ENCODE measurements at regions not wholly inside any gene's neighbourhood (a gene's known extent, or its start where the extent isn't known, plus 50 kb on each side); places are given as distances from the start of the nearest gene placed in this dataset.
"Not testable (repeated sequence)": the region's sequence is repeated elsewhere in the genome, so short reads cannot be mapped to it uniquely, and the experiment has no call there.

GRCh38 chr12:97075161-97075933 lies 168.3 kb downstream of the NEDD1 start:
- TF ChIP-seq FOXP2 (optimal IDR thresholded peaks at IDR 0.05; ENCODE audit: control extremely low read depth, extremely low read length, insufficient read depth) (no peak), POLR2AphosphoS5 (IDR thresholded peaks at IDR 0.05; ENCODE audit: borderline replicate concordance, low read depth, low read length) (no peak), EZH2 (IDR thresholded peaks at IDR 0.05) (no peak)
- DNase-seq (ENCODE audit: low read depth, low spot score), result no peak
- H3K4me3 ChIP-seq, result no peak overlapping the region

GRCh38 chr12:97075934-97076630 lies 169.0 kb downstream of the NEDD1 start:
- H3K9me3 ChIP-seq (ENCODE audit: low read depth, low read length), result no peaks in the 10 kb centered on the region
- no peak overlapping the region for H3K9ac ChIP-seq (ENCODE audit: insufficient read length)
- DNase-seq (ENCODE audit: low read depth, low spot score), result no peak
- no peak overlapping the region for H3K27ac ChIP-seq
- H3K36me3 ChIP-seq (ENCODE audit: insufficient read depth, low read length), result no peaks in the 10 kb centered on the region
- no peak overlapping the region for H3K4me3 ChIP-seq
- no peak for TF ChIP-seq FOXP2 (optimal IDR thresholded peaks at IDR 0.05; ENCODE audit: control extremely low read depth, extremely low read length, insufficient read depth)
- no peak for TF ChIP-seq POLR2AphosphoS5 (IDR thresholded peaks at IDR 0.05; ENCODE audit: borderline replicate concordance, low read depth, low read length)
- TF ChIP-seq EZH2 (IDR thresholded peaks at IDR 0.05), result no peak

More at GRCh38 chr12:97075161-97075933, 168.3 kb downstream of the NEDD1 start:
- H3K27ac ChIP-seq, result no peak overlapping the region
- no peaks in the 10 kb centered on the region for H3K9me3 ChIP-seq (ENCODE audit: low read depth, low read length)
- H3K36me3 ChIP-seq (ENCODE audit: insufficient read depth, low read length), result no peaks in the 10 kb centered on the region
- no peak overlapping the region for H3K9ac ChIP-seq (ENCODE audit: insufficient read length)

- H3K9me3 ChIP-seq (ENCODE audit: low read depth, low read length); H3K36me3 ChIP-seq (ENCODE audit: insufficient read depth, low read length); H3K9ac ChIP-seq (ENCODE audit: insufficient read length); H3K4me3 ChIP-seq; DNase-seq (ENCODE audit: low read depth, low spot score); H3K27ac ChIP-seq: not testable (repeated sequence)
These were observed 169.9 kb downstream of the NEDD1 start for GRCh38 chr12:97076912-97077311.

GRCh38 chr12:97082029-97082428 lies 175.0 kb downstream of the NEDD1 start:
- H3K36me3 ChIP-seq (ENCODE audit: insufficient read depth, low read length), result no peaks in the 10 kb centered on the region
- TF ChIP-seq POLR2AphosphoS5 (IDR thresholded peaks at IDR 0.05; ENCODE audit: borderline replicate concordance, low read depth, low read length) (no peak), FOXP2 (optimal IDR thresholded peaks at IDR 0.05; ENCODE audit: control extremely low read depth, extremely low read length, insufficient read depth) (no peak), EZH2 (IDR thresholded peaks at IDR 0.05) (no peak)
- H3K9ac ChIP-seq (ENCODE audit: insufficient read length), result no peak overlapping the region

GRCh38 chr12:97093187-97093683 lies 186.2 kb downstream of the NEDD1 start:
- Histone ChIP-seq H3K9me3 (ENCODE audit: low read depth, low read length) (no peaks in the 10 kb centered on the region), H3K36me3 (ENCODE audit: insufficient read depth, low read length) (no peaks in the 10 kb centered on the region), H3K4me3 (no peak overlapping the region), H3K9ac (ENCODE audit: insufficient read length) (no peak overlapping the region), H3K27ac (no peak overlapping the region)
- DNase-seq (ENCODE audit: low read depth, low spot score), result no peak
- TF ChIP-seq POLR2AphosphoS5 (IDR thresholded peaks at IDR 0.05; ENCODE audit: borderline replicate concordance, low read depth, low read length) (no peak), FOXP2 (optimal IDR thresholded peaks at IDR 0.05; ENCODE audit: control extremely low read depth, extremely low read length, insufficient read depth) (no peak), EZH2 (IDR thresholded peaks at IDR 0.05) (no peak)

More at GRCh38 chr12:97082029-97082428, 175.0 kb downstream of the NEDD1 start:
- no peak overlapping the region for H3K27ac ChIP-seq
- no peak for DNase-seq (ENCODE audit: low read depth, low spot score)
- H3K9me3 ChIP-seq (ENCODE audit: low read depth, low read length), result no peaks in the 10 kb centered on the region
- H3K4me3 ChIP-seq, result no peak overlapping the region

GRCh38 chr12:97097734-97098133 lies 190.7 kb downstream of the NEDD1 start:
- no peak overlapping the region for H3K27ac ChIP-seq
- TF ChIP-seq FOXP2 (optimal IDR thresholded peaks at IDR 0.05; ENCODE audit: control extremely low read depth, extremely low read length, insufficient read depth) (no peak), POLR2AphosphoS5 (IDR thresholded peaks at IDR 0.05; ENCODE audit: borderline replicate concordance, low read depth, low read length) (no peak), EZH2 (IDR thresholded peaks at IDR 0.05) (no peak)

GRCh38 chr12:97109441-97109840 lies 202.4 kb downstream of the NEDD1 start:
- no peak for DNase-seq (ENCODE audit: low read depth, low spot score)
- Histone ChIP-seq H3K4me3 (no peak overlapping the region), H3K9me3 (ENCODE audit: low read depth, low read length) (no peaks in the 10 kb centered on the region), H3K27ac (no peak overlapping the region), H3K9ac (ENCODE audit: insufficient read length) (no peak overlapping the region), H3K36me3 (ENCODE audit: insufficient read depth, low read length) (no peaks in the 10 kb centered on the region)
- no peak for TF ChIP-seq FOXP2 (optimal IDR thresholded peaks at IDR 0.05; ENCODE audit: control extremely low read depth, extremely low read length, insufficient read depth)
- TF ChIP-seq EZH2 (IDR thresholded peaks at IDR 0.05), result no peak
- TF ChIP-seq POLR2AphosphoS5 (IDR thresholded peaks at IDR 0.05; ENCODE audit: borderline replicate concordance, low read depth, low read length), result no peak

More at GRCh38 chr12:97097734-97098133, 190.7 kb downstream of the NEDD1 start:
- DNase-seq (ENCODE audit: low read depth, low spot score), result no peak
- H3K9me3 ChIP-seq (ENCODE audit: low read depth, low read length), result no peaks in the 10 kb centered on the region
- no peak overlapping the region for H3K4me3 ChIP-seq
- no peak overlapping the region for H3K9ac ChIP-seq (ENCODE audit: insufficient read length)
- H3K36me3 ChIP-seq (ENCODE audit: insufficient read depth, low read length), result no peaks in the 10 kb centered on the region

- Histone ChIP-seq H3K4me3 (no peak overlapping the region), H3K36me3 (ENCODE audit: insufficient read depth, low read length) (no peaks in the 10 kb centered on the region), H3K9ac (ENCODE audit: insufficient read length) (no peak overlapping the region), H3K9me3 (ENCODE audit: low read depth, low read length) (no peaks in the 10 kb centered on the region), H3K27ac (no peak overlapping the region)
- TF ChIP-seq POLR2AphosphoS5 (IDR thresholded peaks at IDR 0.05; ENCODE audit: borderline replicate concordance, low read depth, low read length) (no peak), EZH2 (IDR thresholded peaks at IDR 0.05) (no peak), FOXP2 (optimal IDR thresholded peaks at IDR 0.05; ENCODE audit: control extremely low read depth, extremely low read length, insufficient read depth) (no peak)
- DNase-seq (ENCODE audit: low read depth, low spot score), result no peak
These were observed 205.1 kb downstream of the NEDD1 start for GRCh38 chr12:97112136-97112535.

Measured in SK-N-MC (cell line).